Immature natural killer cell (primary cell): ENCODE measurements at regions not wholly inside any gene's neighbourhood (a gene's known extent, or its start where the extent isn't known, plus 50 kb on each side); places are given as distances from the start of the nearest gene placed in this dataset.

Experiments used
- DNase-seq, 3 donors: peaks; one replicate each; pipeline ENCODE4 v3.0.0; 2022; ENCODE audit warnings: mixed read lengths in 1 of 3
- H3K27ac Mint-ChIP-seq, 6 donors: one replicate each; pipeline ENCODE4 v1.8.0; 2020; ENCODE audit warnings: mixed read lengths in 6 of 6, mild to moderate bottlenecking in 5 of 6, inconsistent platforms in 4 of 6, moderate library complexity in 3 of 6
- H3K27me3 Mint-ChIP-seq, 3 donors: one replicate each; pipeline ENCODE4 v1.8.0; 2020 to 2021; ENCODE audit warnings: low read depth in 3 of 3, mild to moderate bottlenecking in 3 of 3, mixed read lengths in 3 of 3, moderate library complexity in 3 of 3, inconsistent platforms in 1 of 3
- H3K36me3 Mint-ChIP-seq, 3 donors: one replicate each; pipeline ENCODE4 v1.8.0; 2020; ENCODE audit warnings: mixed read lengths in 3 of 3, inconsistent platforms in 2 of 3, mild to moderate bottlenecking in 2 of 3
- H3K4me1 Mint-ChIP-seq, 2 donors: one replicate each; pipeline ENCODE4 v1.8.0; 2020; ENCODE audit warnings: inconsistent platforms in 2 of 2, mild to moderate bottlenecking in 2 of 2, mixed read lengths in 2 of 2, moderate library complexity in 1 of 2
- H3K4me3 Mint-ChIP-seq, 5 donors: one replicate each; pipeline ENCODE4 v1.8.0; 2020; ENCODE audit warnings: mild to moderate bottlenecking in 5 of 5, mixed read lengths in 5 of 5, inconsistent platforms in 3 of 5, moderate library complexity in 3 of 5
- H3K9me3 Mint-ChIP-seq, 6 donors: one replicate each; pipeline ENCODE4 v1.8.0; 2020; ENCODE audit warnings: mild to moderate bottlenecking in 6 of 6, mixed read lengths in 6 of 6, inconsistent platforms in 4 of 6, moderate library complexity in 3 of 6

DNA sequence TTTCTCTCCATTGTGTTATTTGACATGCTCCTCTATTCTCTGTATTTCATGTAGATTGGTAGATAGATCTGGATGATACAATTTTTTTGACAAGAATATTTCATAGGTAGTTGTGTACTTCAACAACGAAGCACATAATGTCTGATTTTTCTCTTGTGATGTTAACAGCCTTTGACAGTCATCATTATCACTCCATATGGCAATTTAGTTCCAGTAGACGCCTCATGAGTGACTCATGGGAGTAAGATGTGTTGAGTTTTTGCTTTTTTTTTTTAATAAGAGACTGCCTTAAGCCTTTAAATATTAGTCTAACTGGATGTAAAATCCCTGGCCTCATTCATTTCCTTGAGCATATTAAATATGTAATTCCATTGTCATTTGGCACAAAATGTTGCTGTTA is 123.5 kb upstream of the ZNF32 start:
- Mint-ChIP-seq H3K27me3 (peaks cover 0 to 13% (median 9%) of the 10 kb centered on the region in 3 donors), H3K4me1 (no peaks in the 10 kb centered on the region), H3K4me3 (no peak overlapping the region), H3K27ac (no peak overlapping the region), H3K9me3 (peaks cover 2 to 22% (median 9%) of the 10 kb centered on the region in 6 donors), H3K36me3 (peaks cover 0 to 9% (median 7%) of the 10 kb centered on the region in 3 donors)
- no peak for DNase-seq

DNA sequence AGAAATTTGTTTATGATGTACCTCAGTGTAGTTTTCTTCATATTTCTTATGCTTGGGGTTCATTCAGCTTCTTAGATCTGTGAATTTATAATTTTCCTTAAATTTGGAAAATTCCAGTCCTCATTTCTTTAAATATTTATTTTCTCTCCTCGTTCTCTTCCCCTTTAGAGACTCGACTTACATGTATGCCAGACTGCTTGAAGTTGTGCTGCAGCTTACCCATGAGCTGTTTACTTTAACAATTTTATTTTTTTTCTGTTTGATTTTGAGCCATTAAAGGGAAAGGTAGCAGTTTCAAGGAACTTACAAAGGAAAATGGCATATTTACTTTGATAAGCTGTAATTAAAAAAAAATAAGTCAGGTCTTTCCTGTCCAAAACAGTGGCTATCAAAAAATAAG is 123.0 kb upstream of the ZNF32 start:
- no peak for DNase-seq
- no peak overlapping the region for H3K4me3 Mint-ChIP-seq
- H3K36me3 Mint-ChIP-seq, result peaks cover 0 to 9% (median 6%) of the 10 kb centered on the region in 3 donors
- H3K27me3 Mint-ChIP-seq, result peaks cover 0 to 13% (median 9%) of the 10 kb centered on the region in 3 donors
- H3K4me1 Mint-ChIP-seq, result no peaks in the 10 kb centered on the region
- H3K27ac Mint-ChIP-seq, result no peak overlapping the region
- H3K9me3 Mint-ChIP-seq, result peaks cover 2 to 22% (median 12%) of the 10 kb centered on the region in 6 donors

DNA sequence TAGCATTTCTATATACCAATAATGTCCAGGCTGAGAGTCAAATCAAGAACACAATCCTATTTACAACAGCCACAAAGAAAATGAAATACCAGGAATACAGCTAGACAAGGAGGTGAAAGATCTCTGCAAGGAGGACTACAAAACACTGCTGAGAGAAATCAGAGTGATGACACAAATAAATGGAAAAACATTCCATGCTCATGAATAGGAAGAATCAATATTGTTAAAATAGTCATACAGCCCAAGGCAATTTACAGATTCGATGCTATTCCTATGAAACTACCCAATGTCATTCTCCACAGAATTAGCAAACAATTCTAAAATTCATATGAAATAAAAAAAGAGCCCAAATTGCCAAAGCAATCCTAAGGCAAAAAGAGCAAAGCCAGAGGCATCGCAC is 116.8 kb upstream of the ZNF32 start:
- H3K9me3 Mint-ChIP-seq, result peaks cover 2 to 17% (median 12%) of the 10 kb centered on the region in 6 donors
- peaks cover 2 to 4% (median 3%) of the 10 kb centered on the region in 3 donors for H3K27me3 Mint-ChIP-seq
- no peak for DNase-seq
- H3K4me1 Mint-ChIP-seq, result no peaks in the 10 kb centered on the region
- H3K27ac Mint-ChIP-seq, result no peak overlapping the region
- H3K4me3 Mint-ChIP-seq, result no peak overlapping the region
- H3K36me3 Mint-ChIP-seq, result peaks cover 0 to 9% (median 6%) of the 10 kb centered on the region in 3 donors

DNA sequence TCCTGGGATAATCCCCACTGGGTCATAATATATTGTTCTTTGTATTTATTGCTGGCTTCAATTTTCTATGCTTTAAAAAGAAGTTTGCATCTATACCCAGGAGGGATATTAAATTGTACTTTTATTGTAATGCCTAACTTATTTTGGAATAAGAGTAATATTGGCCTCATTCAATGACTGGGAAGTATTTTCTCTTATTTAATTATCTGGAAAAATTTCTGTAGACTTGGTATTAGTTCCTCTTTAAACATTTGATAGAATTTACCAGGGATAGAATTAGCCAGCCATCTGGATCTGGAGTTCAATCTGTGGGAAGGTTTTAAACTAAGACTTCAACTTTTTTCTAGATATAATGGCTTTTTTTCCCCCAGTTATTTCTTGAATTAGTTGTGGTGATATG is 115.2 kb upstream of the ZNF32 start:
- H3K36me3 Mint-ChIP-seq, result peaks cover 0 to 9% (median 6%) of the 10 kb centered on the region in 3 donors
- peaks cover 0 to 6% (median 4%) of the 10 kb centered on the region in 3 donors for H3K27me3 Mint-ChIP-seq
- H3K27ac Mint-ChIP-seq, result no peak overlapping the region
- no peaks in the 10 kb centered on the region for H3K4me1 Mint-ChIP-seq
- no peak overlapping the region for H3K4me3 Mint-ChIP-seq
- no peak for DNase-seq
- H3K9me3 Mint-ChIP-seq, result peaks cover 2 to 17% (median 9%) of the 10 kb centered on the region in 6 donors

DNA sequence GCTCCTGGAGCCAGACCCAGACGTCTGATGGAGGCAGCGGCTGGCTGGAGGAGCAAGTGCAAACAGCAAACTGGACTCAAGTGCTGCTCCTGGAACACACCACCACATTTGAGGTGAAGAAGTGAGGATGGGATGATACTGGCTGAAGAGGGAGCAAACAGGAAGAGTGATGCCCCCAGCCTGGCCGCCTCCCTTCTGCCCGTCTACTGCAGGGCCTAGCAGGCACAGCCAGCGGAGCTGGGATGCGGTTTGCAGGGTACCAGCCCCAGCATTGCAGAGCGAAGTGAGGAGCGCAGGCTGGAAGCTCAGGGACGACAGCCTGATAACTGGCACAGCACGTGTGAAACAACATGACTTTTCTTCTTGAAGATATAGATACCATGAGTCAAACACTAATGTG is 111.8 kb upstream of the ZNF32 start:
- Mint-ChIP-seq H3K36me3 (no peaks in the 10 kb centered on the region), H3K27me3 (peaks cover 0 to 6% (median 3%) of the 10 kb centered on the region in 3 donors), H3K27ac (no peak overlapping the region), H3K4me1 (no peaks in the 10 kb centered on the region), H3K9me3 (peaks cover 0 to 1% (median 0%) of the 10 kb centered on the region in 6 donors), H3K4me3 (no peak overlapping the region)
- no peak for DNase-seq

DNA sequence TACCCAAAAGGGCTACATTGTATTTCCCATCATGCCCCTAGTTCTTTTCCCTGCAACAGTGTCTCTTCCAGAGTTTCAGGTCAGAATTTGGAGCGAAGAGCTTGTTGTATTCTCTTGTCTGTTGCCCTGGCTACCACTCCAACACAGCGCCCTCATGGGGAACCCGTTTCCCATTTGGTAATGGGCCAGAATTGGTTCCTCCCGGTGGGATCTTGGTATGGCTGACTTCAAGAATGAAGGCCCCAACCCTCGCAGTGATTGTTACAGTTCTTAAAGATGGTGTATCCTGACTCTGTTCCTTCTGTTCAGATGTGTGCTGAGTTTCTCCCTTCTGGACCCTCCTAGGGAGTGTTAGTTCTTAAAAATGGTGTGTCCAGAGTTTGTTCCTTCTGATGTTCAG is 110.5 kb upstream of the ZNF32 start:
- Mint-ChIP-seq H3K9me3 (peaks cover 0 to 1% (median 0%) of the 10 kb centered on the region in 6 donors), H3K27me3 (peaks cover 0 to 6% (median 3%) of the 10 kb centered on the region in 3 donors), H3K4me3 (no peak overlapping the region), H3K36me3 (peaks cover 0 to 4% (median 0%) of the 10 kb centered on the region in 3 donors), H3K27ac (no peak overlapping the region), H3K4me1 (no peaks in the 10 kb centered on the region)
- no peak for DNase-seq

DNA sequence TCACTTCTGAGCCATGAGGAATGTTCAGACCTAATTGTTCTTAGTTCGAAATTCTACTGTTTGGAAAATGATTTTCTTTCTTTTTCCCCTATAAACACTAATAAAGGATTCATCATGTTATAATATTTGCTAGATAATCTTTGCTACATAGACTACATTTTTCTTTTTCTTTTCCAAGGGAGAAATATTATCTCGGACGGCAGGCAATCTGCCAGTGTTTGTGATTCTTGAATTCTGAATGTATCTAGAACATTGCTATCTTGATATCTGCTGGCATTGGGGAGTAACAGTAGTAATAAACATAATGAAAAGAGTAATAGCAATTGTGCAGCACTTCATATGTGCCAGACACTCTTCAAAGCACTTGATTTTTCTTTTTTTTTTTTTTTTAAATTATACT is 107.7 kb upstream of the ZNF32 start:
- peaks cover 0 to 1% (median 0%) of the 10 kb centered on the region in 6 donors for H3K9me3 Mint-ChIP-seq

DNA sequence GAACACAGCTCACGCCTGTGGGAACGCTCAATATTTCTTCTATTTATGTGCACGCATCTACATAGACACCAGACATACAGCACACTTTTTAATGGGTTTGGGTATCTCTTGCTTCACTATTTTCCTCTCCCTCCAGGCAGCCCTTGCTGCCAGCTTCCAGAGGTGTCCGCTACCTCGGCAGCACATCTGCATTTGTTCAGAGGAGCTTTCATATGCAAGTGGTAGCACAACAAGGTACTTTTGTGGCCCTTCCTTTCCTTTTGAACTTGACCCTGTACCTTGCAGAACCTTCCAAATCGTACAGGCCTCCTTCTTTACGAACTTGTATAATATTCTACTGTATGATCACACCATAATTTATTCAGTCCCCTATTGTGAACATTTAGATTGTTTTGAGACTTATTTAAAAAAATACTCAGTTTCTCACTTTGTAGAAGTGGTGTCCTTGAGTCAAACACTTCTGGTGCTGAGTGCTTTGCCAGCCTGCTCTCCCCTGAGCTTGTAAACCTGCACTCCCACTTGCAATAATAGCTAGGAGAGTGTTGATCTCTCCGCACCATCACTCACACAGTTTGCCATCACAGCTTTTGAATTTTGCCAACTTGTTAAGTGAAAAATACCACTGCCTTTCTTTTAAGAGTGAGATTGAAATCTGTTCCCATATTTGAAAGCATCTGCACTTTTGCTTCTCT is 106.0 kb upstream of the ZNF32 start:
- H3K9me3 Mint-ChIP-seq, result peaks cover 0 to 1% (median 0%) of the 10 kb centered on the region in 6 donors
- H3K27ac Mint-ChIP-seq, result no peak overlapping the region
- peaks cover 0 to 4% (median 0%) of the 10 kb centered on the region in 3 donors for H3K36me3 Mint-ChIP-seq
- H3K27me3 Mint-ChIP-seq, result peaks cover 0 to 1% (median 0%) of the 10 kb centered on the region in 3 donors
- no peak for DNase-seq
- H3K4me3 Mint-ChIP-seq, result no peak overlapping the region
- H3K4me1 Mint-ChIP-seq, result no peaks in the 10 kb centered on the region

More for the DNA sequence above, 107.7 kb upstream of the ZNF32 start:
- Mint-ChIP-seq H3K36me3 (peaks cover 0 to 4% (median 0%) of the 10 kb centered on the region in 3 donors), H3K27me3 (peaks cover 0 to 3% (median 3%) of the 10 kb centered on the region in 3 donors), H3K4me3 (no peak overlapping the region), H3K27ac (no peak overlapping the region), H3K4me1 (no peaks in the 10 kb centered on the region)
- DNase-seq, result no peak

DNA sequence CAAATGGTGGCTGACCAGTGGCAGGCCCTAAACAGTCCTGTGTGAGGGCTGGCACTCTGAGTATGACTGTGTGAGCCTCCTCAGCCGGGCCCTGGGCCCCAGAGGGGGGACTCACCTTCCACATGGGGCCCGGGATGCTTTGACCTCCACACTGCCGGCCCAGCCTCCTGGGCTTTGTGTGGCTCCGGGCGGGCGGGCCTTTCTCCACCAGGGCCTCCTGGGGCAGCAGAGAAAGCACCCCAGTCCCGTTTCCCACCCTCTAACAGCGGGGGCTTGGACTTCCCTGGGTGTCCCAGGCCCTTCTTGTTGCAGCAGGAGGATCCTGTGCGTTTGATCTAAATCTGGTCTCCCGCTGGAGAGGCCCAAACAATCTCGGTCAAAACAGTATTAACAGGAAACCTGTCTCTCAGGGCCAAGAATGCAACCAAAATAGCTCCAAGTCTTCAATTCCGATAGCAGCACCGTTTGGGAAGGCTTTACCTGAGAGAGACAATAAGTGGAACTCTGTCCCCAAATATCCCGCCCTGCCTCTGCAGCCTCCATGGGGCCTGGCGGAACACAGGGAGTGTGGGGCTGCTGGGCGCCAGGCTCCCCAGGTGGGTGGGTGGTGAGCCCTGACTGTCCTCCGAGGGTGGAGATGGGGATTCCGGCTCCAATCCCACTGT is 104.8 kb upstream of the ZNF32 start:
- Mint-ChIP-seq H3K27me3 (peaks cover 0 to 1% (median 0%) of the 10 kb centered on the region in 3 donors), H3K9me3 (peaks cover 0 to 1% (median 0%) of the 10 kb centered on the region in 6 donors), H3K27ac (no peak overlapping the region)

DNA sequence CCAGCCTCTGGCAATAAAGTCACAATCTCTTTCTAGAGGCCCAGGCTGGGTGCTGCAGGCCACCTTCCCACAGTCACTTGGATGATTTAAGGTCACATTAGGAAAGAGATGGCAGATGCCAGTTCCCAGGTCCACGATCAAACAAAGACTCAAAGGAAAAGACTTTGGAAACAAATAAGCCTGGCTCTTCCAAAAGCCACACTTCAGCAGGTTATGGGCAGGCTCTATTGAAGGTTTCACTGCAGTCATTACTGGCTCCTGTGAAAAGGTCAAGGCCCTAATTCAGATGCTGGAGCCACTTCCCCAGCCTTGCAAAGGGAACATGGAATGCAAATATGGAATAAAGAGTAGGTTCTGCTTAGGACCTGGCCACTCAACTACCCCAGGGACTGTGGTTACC is 104.0 kb upstream of the ZNF32 start:
- Mint-ChIP-seq H3K4me1 (no peaks in the 10 kb centered on the region), H3K27me3 (peaks cover 0 to 1% (median 0%) of the 10 kb centered on the region in 3 donors), H3K27ac (no peak overlapping the region), H3K4me3 (no peak overlapping the region), H3K36me3 (peaks cover 0 to 4% (median 0%) of the 10 kb centered on the region in 3 donors), H3K9me3 (peaks cover 0 to 1% (median 0%) of the 10 kb centered on the region in 6 donors)
- no peak for DNase-seq

More for the DNA sequence above, 104.8 kb upstream of the ZNF32 start:
- DNase-seq, result no peak
- Mint-ChIP-seq H3K4me3 (no peak overlapping the region), H3K36me3 (peaks cover 0 to 4% (median 0%) of the 10 kb centered on the region in 3 donors), H3K4me1 (no peaks in the 10 kb centered on the region)

DNA sequence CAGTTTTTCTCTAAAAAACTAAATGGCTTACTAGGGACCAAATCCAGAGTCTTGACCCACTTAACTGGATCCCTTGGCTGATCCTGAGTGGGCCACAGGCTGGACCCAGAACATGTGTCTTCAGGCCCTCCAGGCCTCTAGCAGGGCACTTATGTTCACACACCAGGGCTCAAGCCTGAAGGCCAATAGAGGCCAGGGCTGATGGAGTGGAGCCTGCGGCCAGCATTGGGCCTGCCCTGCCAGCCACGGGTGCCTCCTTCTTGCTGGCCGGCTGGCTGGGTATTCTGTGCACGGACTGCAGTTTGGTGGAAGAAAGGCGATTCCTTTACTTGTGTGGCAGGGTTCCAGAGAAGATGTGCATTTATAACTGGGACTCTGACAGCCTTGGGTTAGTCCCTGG is 103.0 kb upstream of the ZNF32 start:
- no peak for DNase-seq
- H3K27me3 Mint-ChIP-seq, result no peaks in the 10 kb centered on the region
- H3K36me3 Mint-ChIP-seq, result peaks cover 0 to 4% (median 0%) of the 10 kb centered on the region in 3 donors
- H3K4me3 Mint-ChIP-seq, result no peak overlapping the region
- H3K4me1 Mint-ChIP-seq, result peaks cover 0 to 3% of the 10 kb centered on the region in 2 donors
- no peaks in the 10 kb centered on the region for H3K9me3 Mint-ChIP-seq
- H3K27ac Mint-ChIP-seq, result no peak overlapping the region

DNA sequence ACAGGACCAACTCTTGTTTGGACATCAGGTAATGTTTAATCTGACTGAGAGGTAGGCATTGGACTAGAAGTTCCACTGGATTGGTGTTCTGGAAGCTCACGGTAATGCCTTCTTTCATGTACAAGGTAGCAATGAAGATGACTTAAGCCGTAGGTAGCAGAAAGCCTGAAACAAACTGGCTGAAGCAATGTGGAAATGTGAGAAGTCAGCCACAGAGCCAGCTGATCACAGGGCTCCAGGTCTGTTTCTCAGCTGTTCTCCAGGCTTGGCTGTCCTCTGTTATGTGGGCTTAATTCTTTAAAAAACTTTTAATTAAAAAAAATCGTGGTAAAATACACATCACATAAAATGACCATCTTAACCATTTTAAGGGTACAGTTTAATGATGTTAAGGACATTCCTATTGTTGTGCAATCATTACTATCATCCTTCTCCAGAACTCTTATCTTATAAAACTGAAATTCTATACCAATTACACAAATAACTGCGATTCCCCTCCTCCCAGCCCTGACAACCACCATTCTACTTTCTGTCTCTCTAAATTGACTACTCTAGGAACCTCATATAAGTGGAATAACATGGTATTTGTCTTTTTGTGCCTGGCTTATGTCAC is 101.4 kb upstream of the ZNF32 start:
- H3K9me3 Mint-ChIP-seq, result no peaks in the 10 kb centered on the region
- DNase-seq, result no peak
- H3K4me1 Mint-ChIP-seq, result peaks cover 0 to 3% of the 10 kb centered on the region in 2 donors
- H3K27ac Mint-ChIP-seq, result no peak overlapping the region
- no peak overlapping the region for H3K4me3 Mint-ChIP-seq
- H3K36me3 Mint-ChIP-seq, result peaks cover 0 to 1% (median 0%) of the 10 kb centered on the region in 3 donors
- H3K27me3 Mint-ChIP-seq, result no peaks in the 10 kb centered on the region

DNA sequence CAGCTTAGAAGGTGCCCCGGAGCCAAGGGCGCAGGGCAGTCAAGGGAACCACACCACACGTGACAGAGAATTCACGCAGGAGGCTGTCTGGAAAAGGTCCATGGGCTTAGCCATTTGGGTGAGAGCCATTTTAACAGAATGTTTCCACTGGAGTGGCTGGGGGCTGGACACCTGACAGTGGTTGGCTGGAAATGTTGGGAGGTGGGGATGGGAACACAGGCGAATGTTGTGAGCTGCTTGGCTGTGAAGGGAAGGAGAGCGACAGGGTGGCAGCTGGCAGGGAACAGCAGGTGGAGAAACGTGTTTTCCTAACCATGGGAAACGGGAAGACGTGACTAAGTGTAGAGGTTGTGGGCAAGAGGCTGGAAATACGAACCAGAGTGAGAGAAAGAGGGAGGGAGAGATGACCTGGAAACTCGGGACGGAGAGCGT is 100.5 kb upstream of the ZNF32 start:
- no peak overlapping the region for H3K27ac Mint-ChIP-seq
- H3K4me3 Mint-ChIP-seq, result no peak overlapping the region
- H3K27me3 Mint-ChIP-seq, result no peaks in the 10 kb centered on the region
- H3K36me3 Mint-ChIP-seq, result no peaks in the 10 kb centered on the region
- DNase-seq, result no peak
- no peaks in the 10 kb centered on the region for H3K9me3 Mint-ChIP-seq
- H3K4me1 Mint-ChIP-seq, result peaks cover 0 to 3% of the 10 kb centered on the region in 2 donors

DNA sequence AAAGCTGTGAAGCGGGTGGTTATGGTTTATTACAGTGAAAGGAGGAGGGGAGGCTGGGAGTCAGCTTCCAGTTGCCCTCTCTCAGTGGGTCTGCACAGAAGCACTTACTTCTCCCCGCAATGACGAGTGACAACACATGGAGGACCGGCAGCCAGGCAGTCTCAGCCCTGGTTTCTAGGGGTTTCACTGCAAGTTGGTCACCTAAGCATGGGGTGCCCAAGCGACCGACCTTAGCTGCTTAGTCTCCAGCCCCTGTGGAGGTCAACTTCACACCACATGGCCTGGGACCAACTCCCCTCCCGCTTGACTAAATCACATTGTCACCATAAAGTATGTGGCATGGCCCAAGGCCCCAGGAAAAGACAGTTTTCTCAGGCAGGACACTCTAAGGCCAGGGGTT is 99.9 kb upstream of the ZNF32 start:
- no peaks in the 10 kb centered on the region for H3K27me3 Mint-ChIP-seq
- H3K4me1 Mint-ChIP-seq, result peaks cover 0 to 3% of the 10 kb centered on the region in 2 donors
- DNase-seq, result no peak
- H3K36me3 Mint-ChIP-seq, result no peaks in the 10 kb centered on the region
- no peak overlapping the region for H3K4me3 Mint-ChIP-seq
- no peaks in the 10 kb centered on the region for H3K9me3 Mint-ChIP-seq
- H3K27ac Mint-ChIP-seq, result no peak overlapping the region
